Activated naive CD4-positive, alpha-beta T cell (primary cell): ENCODE measurements at regions not wholly inside any gene's neighbourhood (a gene's known extent, or its start where the extent isn't known, plus 50 kb on each side); places are given as distances from the start of the nearest gene placed in this dataset.

Source experiments
- DNase-seq, 4 experiments: peaks; one replicate each; lab custom pipeline; 2025; lab: John Stamatoyannopoulos, UW

- DNase-seq: no peak
Observed at GRCh38 chr1:188314557-188315137, 1485.9 kb downstream of the PLA2G4A start.

GRCh38 chr1:188317894-188318293, 1489.1 kb downstream of the PLA2G4A start:
- DNase-seq: no peak

- DNase-seq: no peak
Observed at GRCh38 chr1:188325211-188325610, 1496.5 kb downstream of the PLA2G4A start.

- no peak for DNase-seq
Observed at GRCh38 chr1:188343914-188344313, 1515.2 kb downstream of the PLA2G4A start.

GRCh38 chr1:188350104-188350503, 1521.4 kb downstream of the PLA2G4A start:
- no peak for DNase-seq

- DNase-seq: no peak
Observed at GRCh38 chr1:188355082-188355481, 1526.3 kb downstream of the PLA2G4A start.

GRCh38 chr1:188355847-188356246, 1527.1 kb downstream of the PLA2G4A start:
- DNase-seq: no peak

GRCh38 chr1:188359315-188359714, 1530.6 kb downstream of the PLA2G4A start:
- DNase-seq: no peak

GRCh38 chr1:188363943-188364342, 1535.2 kb downstream of the PLA2G4A start:
- DNase-seq: no peak

GRCh38 chr1:188364927-188365449, 1536.2 kb downstream of the PLA2G4A start:
- DNase-seq: no peak

GRCh38 chr1:188365874-188366273, 1537.1 kb downstream of the PLA2G4A start:
- DNase-seq: no peak

- no peak for DNase-seq
Observed at GRCh38 chr1:188367661-188368060, 1538.9 kb downstream of the PLA2G4A start.

GRCh38 chr1:188371295-188371806, 1542.6 kb downstream of the PLA2G4A start:
- DNase-seq: no peak

- no peak for DNase-seq
Observed at GRCh38 chr1:188372821-188373220, 1544.1 kb downstream of the PLA2G4A start.

GRCh38 chr1:188382851-188383250, 1554.1 kb downstream of the PLA2G4A start:
- no peak for DNase-seq

- no peak for DNase-seq
Observed at GRCh38 chr1:188386161-188386560, 1557.4 kb downstream of the PLA2G4A start.

GRCh38 chr1:188386666-188387065, 1557.9 kb downstream of the PLA2G4A start:
- DNase-seq: no peak

GRCh38 chr1:188394677-188395076, 1565.9 kb downstream of the PLA2G4A start:
- DNase-seq: no peak

GRCh38 chr1:188397521-188397920, 1568.8 kb downstream of the PLA2G4A start:
- no peak for DNase-seq

- DNase-seq: no peak
Observed at GRCh38 chr1:188402986-188403385, 1574.2 kb downstream of the PLA2G4A start.

GRCh38 chr1:188406636-188407035, 1577.9 kb downstream of the PLA2G4A start:
- DNase-seq: no peak

- no peak for DNase-seq
Observed at GRCh38 chr1:188420177-188420576, 1591.4 kb downstream of the PLA2G4A start.

GRCh38 chr1:188423073-188423472, 1594.3 kb downstream of the PLA2G4A start:
- no peak for DNase-seq

GRCh38 chr1:188424176-188424575, 1595.4 kb downstream of the PLA2G4A start:
- no peak for DNase-seq
